A549 (cell line): ENCODE measurements at regions not wholly inside any gene's neighbourhood (a gene's known extent, or its start where the extent isn't known, plus 50 kb on each side); places are given as distances from the start of the nearest gene placed in this dataset.

Source experiments
- ATAC-seq, 2 experiments: fragments of 200-7000 bp in 1 of 2; fragments of >200 bp in 1 of 2; cut with Nextera tagmentation in 1 of 2; cut with Tn5 transposase in 1 of 2; 3 replicates each; pipeline versions ENCODE4 v1.8.0 to v1.9.1; 2018 to 2020; ENCODE audit warnings: mild to moderate bottlenecking in 1 of 2, moderate library complexity in 1 of 2
- CTCF ChIA-PET: fragments of 300-600 bp; sonication (Branson Sonifier 250); formaldehyde crosslinking; extraction: SDS; loops from one replicate; lab custom pipeline; 2021; ENCODE audit warnings: antibody characterized with exemption, inconsistent platforms; lab: Yijun Ruan, JAX
- POLR2A ChIA-PET: fragments of 350-600 bp; formaldehyde crosslinking; extraction: SDS; loops from one replicate; lab custom pipeline; 2021; ENCODE audit warnings: antibody characterized with exemption, inconsistent platforms; lab: Yijun Ruan, JAX
- DNase-seq, 2 experiments: peaks; one replicate each; pipeline versions ENCODE4 v3.0.0 to v3.0.0-alpha.2; 2011 to 2016; ENCODE audit warnings: low read depth in 1 of 2, low spot score in 1 of 2
- FAIRE-seq: peaks from 2 replicates; lab custom pipeline; 2011; peaks lifted over from hg19 to GRCh38; lab: Jason Lieb, UNC
- H3K27ac ChIP-seq, 2 experiments: fragments of >200 bp; sonication (Bioruptor Twin); formaldehyde crosslinking; 3 replicates each; pipeline ENCODE4 v1.5.1; 2016 to 2017
- H3K4me1 ChIP-seq: fragments of >200 bp; sonication (Bioruptor Twin); formaldehyde crosslinking; 3 replicates; pipeline ENCODE4 v1.6.1; 2016
- H3K4me2 ChIP-seq: fragments of >200 bp; sonication (Bioruptor Twin); formaldehyde crosslinking; 3 replicates; pipeline ENCODE4 v1.6.1; 2016
- H3K4me3 ChIP-seq: fragments of >200 bp; sonication (Bioruptor Twin); formaldehyde crosslinking; 3 replicates; pipeline ENCODE4 v1.5.1; 2016
- H3K9me3 ChIP-seq: fragments of >200 bp; sonication (Bioruptor Twin); formaldehyde crosslinking; 3 replicates; pipeline ENCODE4 v1.6.1; 2016
- BCL3 ChIP-seq: fragments of >200 bp; sonication (Bioruptor Twin); formaldehyde crosslinking; IDR thresholded peaks from 3 replicates; pipeline ENCODE4 v1.6.1; 2016
- CBX8 ChIP-seq: fragments of 200-600 bp; sonication (generic); IDR thresholded peaks from 2 replicates; pipeline ENCODE4 v1.6.1; 2016
- E2F6 ChIP-seq: IDR thresholded peaks from 2 replicates; pipeline ENCODE4 v1.6.1; 2012; ENCODE audit warnings: low read depth, borderline replicate concordance
- EHF ChIP-seq: fragments of 250-450 bp; sonication (Bioruptor Pico); IDR thresholded peaks from 2 replicates; pipeline ENCODE4 v1.5.0; 2020; ENCODE audit warnings: mild to moderate bottlenecking
- EHMT2 ChIP-seq: fragments of 200-600 bp; sonication (generic); IDR thresholded peaks from 2 replicates; pipeline ENCODE4 v1.6.1; 2016; ENCODE audit warnings: antibody characterized with exemption, low read depth, mild to moderate bottlenecking, moderate library complexity
- EP300 ChIP-seq, 2 experiments: fragments of >200 bp; sonication (Bioruptor Twin); formaldehyde crosslinking; IDR thresholded peaks; 2 replicates in 1 of 2; 3 replicates in 1 of 2; pipeline ENCODE4 v1.6.1; 2016 to 2017
- ESRRA ChIP-seq: fragments of 150-350 bp; IDR thresholded peaks from 2 replicates; pipeline ENCODE4 v1.6.1; 2014; ENCODE audit warnings: mild to moderate bottlenecking, low read length, borderline replicate concordance
- FOSL2 ChIP-seq, 2 experiments: fragments of 450-650 bp in 1 of 2; fragments of >200 bp in 1 of 2; sonication (Bioruptor Twin) in 1 of 2; formaldehyde crosslinking; IDR thresholded peaks; 2 replicates each; pipeline versions ENCODE4 v1.5.0 to v1.6.1; 2016 to 2020; ENCODE audit warnings: mild to moderate bottlenecking in 1 of 2, moderate library complexity in 1 of 2
- FOXS1 ChIP-seq: fragments of 250-450 bp; sonication (Bioruptor Pico); IDR thresholded peaks from 2 replicates; pipeline ENCODE4 v1.5.0; 2020; ENCODE audit warnings: mild to moderate bottlenecking, moderate library complexity
- JUNB ChIP-seq: fragments of >200 bp; sonication (Bioruptor Twin); formaldehyde crosslinking; IDR thresholded peaks from 2 replicates; pipeline ENCODE4 v1.6.1; 2016
- KDM5A ChIP-seq: fragments of 200-600 bp; sonication (generic); IDR thresholded peaks from 2 replicates; pipeline ENCODE4 v1.6.1; 2016; ENCODE audit warnings: antibody characterized with exemption, mild to moderate bottlenecking
- MYC ChIP-seq: IDR thresholded peaks from 2 replicates; pipeline ENCODE4 v1.6.1; 2012; ENCODE audit warnings: mild to moderate bottlenecking, inconsistent platforms, low read length, improper control_type of control experiment, borderline replicate concordance
- NFE2L2 ChIP-seq: fragments of 150-350 bp; conservative IDR thresholded peaks from 2 replicates; pipeline ENCODE4 v1.6.1; 2014; ENCODE audit warnings: low read length
- NPAS2 ChIP-seq: fragments of 250-450 bp; sonication (Bioruptor Pico); IDR thresholded peaks from 2 replicates; pipeline ENCODE4 v1.8.0; 2022; ENCODE audit warnings: mild to moderate bottlenecking, moderate library complexity, borderline replicate concordance
- NR3C1 ChIP-seq: fragments of >200 bp; sonication (Bioruptor Twin); formaldehyde crosslinking; IDR thresholded peaks from 3 replicates; pipeline ENCODE4 v1.6.1; 2017
- POLR2A ChIP-seq: IDR thresholded peaks from 2 replicates; pipeline ENCODE4 v1.6.1; 2012; ENCODE audit warnings: mild to moderate bottlenecking, low read length
- RCOR1 ChIP-seq: fragments of 150-350 bp; IDR thresholded peaks from 2 replicates; pipeline ENCODE4 v1.6.1; 2014; ENCODE audit warnings: antibody characterized with exemption, low read length, low read depth
- RNF2 ChIP-seq: fragments of 200-600 bp; sonication (generic); IDR thresholded peaks from 2 replicates; pipeline ENCODE4 v1.6.1; 2016; ENCODE audit warnings: low read depth, mild to moderate bottlenecking, antibody characterized with exemption, moderate library complexity, borderline replicate concordance
- SMC3 ChIP-seq: fragments of >200 bp; sonication (Bioruptor Twin); formaldehyde crosslinking; IDR thresholded peaks from 3 replicates; pipeline ENCODE4 v1.6.1; 2018; ENCODE audit warnings: inconsistent platforms
- ZC3H11A ChIP-seq: fragments of 450-650 bp; IDR thresholded peaks from 2 replicates; pipeline ENCODE4 v1.6.1; 2014; ENCODE audit warnings: antibody characterized with exemption, mild to moderate bottlenecking
- ZNF302 ChIP-seq: fragments of 250-450 bp; sonication (Bioruptor Pico); IDR thresholded peaks from 2 replicates; pipeline ENCODE4 v1.9.0; 2021; ENCODE audit warnings: inconsistent platforms, mild to moderate bottlenecking, moderate library complexity
- WGBS: methylation state at CpG from one replicate; pipeline ENCODE4 v1.1.6; 2017; ENCODE audit errors: missing lambda C conversion rate; 5-methylcytosine and 5-hydroxymethylcytosine counted together
- TF ChIP-seq, protein P1 (sequence below): fragments of 200-600 bp; sonication (generic); IDR thresholded peaks from 2 replicates; pipeline ENCODE4 v1.6.1; 2016; ENCODE audit warnings: antibody characterized with exemption, mild to moderate bottlenecking, moderate library complexity
- TF ChIP-seq, protein P2 (sequence below): fragments of >200 bp; sonication (Bioruptor Twin); formaldehyde crosslinking; IDR thresholded peaks from 2 replicates; pipeline ENCODE4 v1.6.1; 2016

GRCh38 chr4:180770265-180770664, 1472.9 kb upstream of the TENM3 start (continued):
- TF ChIP-seq BCL3 (no peak), MYC (no peak), EHF (CRISPR knock-in tag) (no peak)

GRCh38 chr4:180784940-180785339, 1458.3 kb upstream of the TENM3 start:
- Histone ChIP-seq H3K9me3 (no peaks in the 10 kb centered on the region), H3K27ac (no peak overlapping the region), H3K4me2 (no peak overlapping the region), H3K4me3 (no peak overlapping the region), H3K4me1 (no peaks in the 10 kb centered on the region)
- ATAC-seq (no peak), DNase-seq (no peak), FAIRE-seq (no peak)
- CTCF ChIA-PET: no interaction called here
- TF ChIP-seq JUNB (no peak), POLR2A (no peak), FOXS1 (CRISPR knock-in tag) (no peak), EP300 (IDR thresholded peaks at IDR 0.05) (no peak), RCOR1 (no peak), ESRRA (no peak), KDM5A (no peak), EHMT2 (no peak), NR3C1 (no peak), NFE2L2 (no peak), RNF2 (no peak), MYC (no peak)
- TF ChIP-seq, protein P1, sequence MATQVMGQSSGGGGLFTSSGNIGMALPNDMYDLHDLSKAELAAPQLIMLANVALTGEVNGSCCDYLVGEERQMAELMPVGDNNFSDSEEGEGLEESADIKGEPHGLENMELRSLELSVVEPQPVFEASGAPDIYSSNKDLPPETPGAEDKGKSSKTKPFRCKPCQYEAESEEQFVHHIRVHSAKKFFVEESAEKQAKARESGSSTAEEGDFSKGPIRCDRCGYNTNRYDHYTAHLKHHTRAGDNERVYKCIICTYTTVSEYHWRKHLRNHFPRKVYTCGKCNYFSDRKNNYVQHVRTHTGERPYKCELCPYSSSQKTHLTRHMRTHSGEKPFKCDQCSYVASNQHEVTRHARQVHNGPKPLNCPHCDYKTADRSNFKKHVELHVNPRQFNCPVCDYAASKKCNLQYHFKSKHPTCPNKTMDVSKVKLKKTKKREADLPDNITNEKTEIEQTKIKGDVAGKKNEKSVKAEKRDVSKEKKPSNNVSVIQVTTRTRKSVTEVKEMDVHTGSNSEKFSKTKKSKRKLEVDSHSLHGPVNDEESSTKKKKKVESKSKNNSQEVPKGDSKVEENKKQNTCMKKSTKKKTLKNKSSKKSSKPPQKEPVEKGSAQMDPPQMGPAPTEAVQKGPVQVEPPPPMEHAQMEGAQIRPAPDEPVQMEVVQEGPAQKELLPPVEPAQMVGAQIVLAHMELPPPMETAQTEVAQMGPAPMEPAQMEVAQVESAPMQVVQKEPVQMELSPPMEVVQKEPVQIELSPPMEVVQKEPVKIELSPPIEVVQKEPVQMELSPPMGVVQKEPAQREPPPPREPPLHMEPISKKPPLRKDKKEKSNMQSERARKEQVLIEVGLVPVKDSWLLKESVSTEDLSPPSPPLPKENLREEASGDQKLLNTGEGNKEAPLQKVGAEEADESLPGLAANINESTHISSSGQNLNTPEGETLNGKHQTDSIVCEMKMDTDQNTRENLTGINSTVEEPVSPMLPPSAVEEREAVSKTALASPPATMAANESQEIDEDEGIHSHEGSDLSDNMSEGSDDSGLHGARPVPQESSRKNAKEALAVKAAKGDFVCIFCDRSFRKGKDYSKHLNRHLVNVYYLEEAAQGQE: no peak
- POLR2A ChIA-PET: no interaction called here
- 51% methylated on average over 5 of the region's 5 CpGs for WGBS

DNA sequence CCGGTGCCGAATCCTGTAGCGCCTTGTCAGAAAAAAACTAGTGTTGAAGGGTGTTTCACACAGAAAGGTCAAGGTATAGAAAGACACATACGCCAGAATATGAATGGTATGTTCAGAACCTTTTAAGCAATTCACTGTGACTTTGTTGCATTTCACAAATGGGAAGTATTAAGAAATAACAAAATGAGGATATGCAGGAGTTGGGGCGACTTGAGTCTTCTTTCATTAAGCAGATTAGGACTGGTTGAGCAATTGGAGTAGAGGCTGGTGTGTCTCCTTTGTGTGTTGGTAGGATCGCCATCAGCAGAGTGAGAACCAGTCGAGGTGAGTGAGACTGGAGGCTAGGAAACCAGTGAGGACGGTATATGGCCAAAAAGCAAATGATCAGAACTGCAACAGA, 1454.5 kb upstream of the TENM3 start:
- no peak for DNase-seq
- POLR2A ChIA-PET: no interaction called here
- no peak overlapping the region for H3K27ac ChIP-seq
- no peaks in the 10 kb centered on the region for H3K9me3 ChIP-seq
- FAIRE-seq: no peak
- H3K4me1 ChIP-seq: no peaks in the 10 kb centered on the region
- TF ChIP-seq NPAS2 (CRISPR knock-in tag) (no peak), SMC3 (no peak), E2F6 (no peak), ZC3H11A (no peak), CBX8 (no peak), ZNF302 (no peak), FOSL2 (IDR thresholded peaks at IDR 0.05) (no peak), FOSL2 (CRISPR knock-in tag; IDR thresholded peaks at IDR 0.05) (no peak)
- TF ChIP-seq, protein P2, sequence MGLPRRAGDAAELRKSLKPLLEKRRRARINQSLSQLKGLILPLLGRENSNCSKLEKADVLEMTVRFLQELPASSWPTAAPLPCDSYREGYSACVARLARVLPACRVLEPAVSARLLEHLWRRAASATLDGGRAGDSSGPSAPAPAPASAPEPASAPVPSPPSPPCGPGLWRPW: no peak
- CTCF ChIA-PET: no interaction called here
- ATAC-seq: no peak
- no peak overlapping the region for H3K4me3 ChIP-seq
- WGBS: 39% methylated on average over 8 of the region's 8 CpGs
- no peak overlapping the region for H3K4me2 ChIP-seq
